Esophagus mucosa (tissue), 1 donor: ENCODE measurements at regions not wholly inside any gene's neighbourhood (a gene's known extent, or its start where the extent isn't known, plus 50 kb on each side); places are given as distances from the start of the nearest gene placed in this dataset.
"Not testable (repeated sequence)": the region's sequence is repeated elsewhere in the genome, so short reads cannot be mapped to it uniquely, and the experiment has no call there.

Experiments
- ATAC-seq: fragments of 200-7000 bp; cut with Tn5 transposase; one replicate; pipeline ENCODE4 v1.9.1; 2020
- donor health status: DM: yes; HTN: yes; CAD: no.

GRCh38 chr5:116814626-116815385 is 240.2 kb upstream of the SEMA6A start:
- no peak for ATAC-seq

DNA sequence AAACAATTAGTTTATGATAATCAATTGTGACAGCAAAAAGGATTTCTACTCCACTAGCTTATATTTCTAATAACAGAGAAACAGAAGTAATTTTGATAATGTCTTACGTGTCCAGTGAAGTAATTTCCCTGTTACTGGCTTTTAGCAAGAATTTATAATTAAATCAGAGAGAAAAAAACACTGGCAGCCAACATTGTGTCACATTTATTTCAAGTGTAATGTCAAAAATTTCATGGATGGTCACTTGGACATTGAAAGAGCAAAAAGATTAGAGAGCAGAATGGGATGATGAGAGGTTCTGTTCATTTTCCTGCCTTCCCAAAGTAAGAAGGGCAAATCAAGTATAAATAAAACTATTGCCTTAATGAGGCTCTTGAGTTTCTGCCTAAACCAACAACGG is 239.3 kb upstream of the SEMA6A start:
- no peak for ATAC-seq

GRCh38 chr5:116813356-116813755 is 238.7 kb upstream of the SEMA6A start:
- ATAC-seq = no peak

GRCh38 chr5:116810951-116811350 is 236.3 kb upstream of the SEMA6A start:
- no peak for ATAC-seq

DNA sequence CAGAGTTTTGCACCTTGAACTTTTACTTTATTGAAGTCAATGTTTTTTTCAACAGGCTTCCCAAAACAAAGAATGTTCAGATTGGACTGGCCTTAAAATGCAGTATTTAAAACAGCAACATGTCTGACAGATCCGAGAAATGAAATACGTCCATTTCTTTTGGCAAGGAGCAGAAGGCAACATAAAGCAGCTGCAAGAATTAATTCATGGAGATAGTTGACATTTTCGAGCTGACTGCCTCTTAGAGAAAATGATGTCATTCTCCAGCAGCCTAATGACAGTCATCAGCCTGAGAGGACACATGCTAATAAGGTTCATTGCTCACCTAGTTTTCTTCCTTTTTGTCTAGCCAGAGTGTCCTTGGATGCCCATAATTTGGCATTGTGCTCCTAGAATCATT is 232.2 kb upstream of the SEMA6A start:
- no peak for ATAC-seq

DNA sequence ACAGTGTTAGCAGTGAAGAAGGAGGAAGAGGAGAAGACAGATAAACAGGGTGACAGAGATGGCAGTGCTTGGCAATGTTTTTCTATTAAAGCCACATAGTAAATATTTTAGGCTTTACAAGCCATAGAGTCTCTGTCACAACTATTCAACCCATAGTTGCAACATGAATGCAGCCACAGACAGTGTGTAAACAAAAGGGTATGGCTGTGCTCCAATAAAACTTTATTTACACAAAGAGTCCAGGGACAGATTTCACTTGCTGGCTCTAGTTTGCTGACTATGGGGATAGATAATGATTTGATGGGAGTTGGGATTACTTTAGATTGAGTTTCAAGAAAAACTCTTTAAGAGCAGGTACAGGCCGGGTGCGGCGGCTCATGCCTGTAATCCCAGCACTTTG is 224.8 kb upstream of the SEMA6A start:
- ATAC-seq = no peak

DNA sequence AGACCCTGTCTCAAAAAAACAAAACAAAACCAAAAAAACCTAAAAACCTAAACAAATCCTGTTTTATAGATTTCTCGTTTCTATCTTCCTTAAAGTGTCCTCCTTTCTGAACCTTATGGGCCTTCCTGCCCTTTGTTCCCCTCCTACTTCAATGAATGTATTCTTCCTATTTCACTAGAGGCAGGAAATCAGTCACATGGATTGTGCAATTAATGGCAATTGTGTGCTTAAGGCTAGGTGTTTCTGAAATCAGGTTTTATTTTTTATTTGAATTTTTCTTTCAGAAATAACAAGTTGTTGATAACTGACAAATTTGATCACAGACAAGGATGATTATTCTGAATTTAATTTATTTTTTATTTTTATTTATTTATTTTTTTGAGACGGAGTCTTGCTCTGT is 220.6 kb upstream of the SEMA6A start:
- ATAC-seq = no peak

- ATAC-seq = no peak
Observed at GRCh38 chr5:116789522-116789921, 214.9 kb upstream of the SEMA6A start.

GRCh38 chr5:116788851-116789403 is 214.3 kb upstream of the SEMA6A start:
- peak; percentile 55 for ATAC-seq

GRCh38 chr5:116787570-116787969 is 212.9 kb upstream of the SEMA6A start:
- ATAC-seq = no peak

DNA sequence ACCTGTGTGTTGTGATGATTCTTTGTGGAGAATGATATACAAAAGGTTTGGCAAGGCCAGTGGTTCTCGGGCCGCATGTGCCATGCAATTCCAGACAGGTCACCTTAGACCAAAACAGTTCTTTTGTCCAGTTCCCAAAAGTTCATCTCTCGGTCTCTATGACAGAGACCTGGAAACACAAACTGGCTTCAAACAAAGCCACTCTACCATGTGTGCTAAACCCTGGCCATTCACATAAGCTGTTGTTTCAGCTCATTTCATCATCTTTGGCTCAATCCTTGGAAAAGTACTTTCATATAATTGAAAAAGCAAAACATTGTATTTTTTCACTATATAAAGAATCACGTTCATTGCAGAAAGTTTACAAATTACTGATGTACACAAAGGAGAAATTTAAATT is 210.5 kb upstream of the SEMA6A start:
- no peak for ATAC-seq

- no peak for ATAC-seq
Observed at GRCh38 chr5:116779846-116780245, 205.2 kb upstream of the SEMA6A start.

- no peak for ATAC-seq
Observed at GRCh38 chr5:116778651-116779280, 204.1 kb upstream of the SEMA6A start.

DNA sequence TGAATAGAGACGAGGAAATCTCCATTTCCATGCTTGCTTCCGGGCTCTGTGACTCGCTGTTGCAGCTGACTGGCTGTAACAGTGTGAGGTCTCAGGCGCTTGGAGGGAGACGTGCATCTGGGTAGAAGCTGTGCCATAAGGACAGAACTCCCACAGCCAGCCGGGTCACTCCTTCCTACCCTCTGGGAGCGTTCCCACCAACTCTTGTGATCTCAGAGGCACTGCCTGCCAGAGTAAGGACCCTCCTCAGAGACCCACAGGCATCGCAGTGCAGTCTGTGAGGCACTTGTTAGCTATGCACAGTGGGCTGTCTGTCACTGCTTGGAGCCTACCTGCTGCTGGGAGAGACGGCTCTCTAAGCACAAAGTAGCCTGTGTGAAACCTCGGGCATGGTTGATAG is 203.4 kb upstream of the SEMA6A start:
- ATAC-seq = no peak

DNA sequence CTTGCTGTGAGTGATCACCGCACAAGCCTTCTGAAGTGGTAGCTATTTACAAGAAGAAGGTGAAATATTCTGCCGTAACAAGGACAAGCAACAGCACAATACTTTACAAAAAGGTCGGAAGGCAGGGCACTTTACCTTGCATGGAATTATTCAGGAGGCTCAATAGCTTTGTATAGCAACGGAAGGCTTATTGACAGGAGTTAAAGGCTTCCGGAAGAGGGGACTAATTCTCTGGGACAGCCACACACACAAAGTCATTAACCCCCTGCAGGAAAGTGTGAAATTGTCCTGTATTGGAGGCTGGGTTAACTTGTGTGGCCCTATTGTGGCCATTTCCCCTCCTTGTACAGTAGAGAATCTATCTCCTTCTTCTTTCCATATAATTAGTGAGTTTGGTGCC is 199.3 kb upstream of the SEMA6A start:
- no peak for ATAC-seq

DNA sequence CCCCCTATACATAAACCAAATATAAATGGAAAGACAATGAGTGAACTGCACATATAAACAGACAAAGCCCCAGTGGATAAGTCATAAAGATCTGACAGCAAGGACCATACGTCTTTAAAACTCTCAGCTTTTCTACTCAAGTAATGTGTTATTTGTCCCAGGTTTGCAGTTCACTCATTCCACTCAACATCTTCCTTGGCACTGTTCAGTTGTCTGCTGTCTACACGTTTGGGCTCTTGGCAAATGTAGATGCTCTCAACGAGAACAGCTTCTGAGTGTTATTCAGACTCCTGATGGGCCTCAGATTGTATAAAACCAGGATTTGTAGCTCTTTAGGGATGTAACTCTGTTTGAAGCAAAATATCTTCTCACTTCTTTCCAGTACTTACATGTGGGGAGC is 198.2 kb upstream of the SEMA6A start:
- ATAC-seq = no peak

DNA sequence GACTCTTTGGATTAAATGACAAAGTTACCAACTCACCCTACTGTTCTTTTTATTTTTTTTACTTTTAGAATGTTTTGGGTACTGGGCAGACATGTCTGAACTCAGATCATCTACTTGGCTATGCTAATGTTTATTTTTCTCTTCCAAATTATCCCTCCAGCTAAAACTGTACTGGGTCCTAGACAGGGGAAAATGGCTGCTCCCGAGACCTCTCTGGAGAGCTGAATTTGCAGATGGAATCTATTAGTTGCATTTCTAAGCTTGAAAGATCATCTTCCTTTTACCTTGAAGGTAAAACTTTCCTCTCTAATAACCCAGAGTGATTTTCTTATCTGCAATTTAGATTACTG is 197.5 kb upstream of the SEMA6A start:
- ATAC-seq = no peak

DNA sequence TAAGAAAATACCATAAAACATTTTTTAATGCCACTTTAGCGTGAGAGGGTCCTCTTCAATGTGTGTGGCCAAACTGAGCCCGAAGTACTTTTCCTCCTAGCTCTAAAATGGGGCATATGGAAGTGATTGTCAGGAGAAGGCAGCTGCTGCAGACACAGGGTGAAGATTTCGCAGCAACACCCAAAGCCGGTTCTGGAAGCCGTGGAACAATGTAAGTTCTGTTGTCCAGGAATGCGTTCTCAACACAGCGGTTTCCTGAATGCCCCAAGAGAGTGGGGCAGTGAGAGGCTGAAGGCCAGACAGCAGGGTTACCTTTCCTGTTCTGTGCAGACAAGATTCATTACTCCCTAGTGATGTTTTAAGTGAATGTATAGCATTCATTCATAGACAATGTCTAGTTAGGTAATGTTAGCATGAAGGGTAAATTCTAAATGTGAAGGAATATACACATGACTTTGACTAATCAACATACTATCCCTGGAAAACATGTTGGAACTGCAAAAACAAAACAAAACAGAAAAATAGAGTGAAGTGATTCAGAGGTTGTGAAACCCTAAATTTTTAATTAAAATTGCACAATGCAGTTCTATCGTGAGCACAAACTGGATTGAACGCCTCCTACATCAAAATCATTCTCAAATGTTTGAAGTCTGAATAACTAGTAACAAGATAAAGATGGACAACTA is 197.0 kb upstream of the SEMA6A start:
- ATAC-seq = no peak

GRCh38 chr5:116769953-116770352 is 195.3 kb upstream of the SEMA6A start:
- not testable (repeated sequence) for ATAC-seq

DNA sequence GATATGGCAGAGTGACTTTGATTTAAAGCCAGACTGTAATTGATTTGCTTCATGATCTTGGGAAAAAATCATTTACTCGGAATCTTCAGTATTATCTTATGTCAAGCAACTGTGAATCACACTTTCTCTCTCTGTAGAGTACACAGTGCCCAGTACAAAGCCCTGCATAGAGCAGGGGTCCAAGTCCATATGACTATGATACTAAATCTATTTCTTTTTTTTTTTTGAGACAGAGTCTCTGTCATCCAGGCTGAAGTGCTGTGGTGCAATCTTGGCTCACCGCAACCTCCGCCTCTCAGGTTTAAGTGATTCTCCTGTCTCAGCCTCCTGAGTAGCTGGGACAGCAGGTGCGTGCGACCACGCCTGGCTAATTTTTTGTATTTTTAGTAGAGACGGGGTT is 194.8 kb upstream of the SEMA6A start:
- no peak for ATAC-seq

DNA sequence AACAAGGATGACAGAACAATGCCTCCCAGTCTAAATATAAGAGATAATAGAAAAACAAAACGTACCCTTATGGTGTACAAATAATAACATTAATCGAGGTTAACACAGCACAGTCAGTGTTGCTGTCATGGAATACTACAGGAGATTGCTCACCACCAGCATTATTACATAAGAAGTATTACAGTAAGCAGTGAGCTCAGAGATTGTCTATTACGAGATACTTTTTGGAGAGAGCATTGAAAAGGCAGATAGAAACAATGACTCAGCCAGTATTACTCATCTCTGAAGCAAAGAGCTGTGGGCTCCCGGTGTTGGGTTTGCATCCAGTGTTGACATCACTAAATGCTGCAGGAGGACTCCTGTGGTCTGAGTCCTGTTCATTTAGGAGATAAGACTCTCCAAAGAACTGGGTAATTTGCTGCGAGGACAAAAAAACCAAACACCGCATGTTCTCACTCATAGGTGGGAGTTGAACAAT is 191.9 kb upstream of the SEMA6A start:
- ATAC-seq = peak; percentile 93

GRCh38 chr5:116765441-116765840 is 190.8 kb upstream of the SEMA6A start:
- no peak for ATAC-seq

DNA sequence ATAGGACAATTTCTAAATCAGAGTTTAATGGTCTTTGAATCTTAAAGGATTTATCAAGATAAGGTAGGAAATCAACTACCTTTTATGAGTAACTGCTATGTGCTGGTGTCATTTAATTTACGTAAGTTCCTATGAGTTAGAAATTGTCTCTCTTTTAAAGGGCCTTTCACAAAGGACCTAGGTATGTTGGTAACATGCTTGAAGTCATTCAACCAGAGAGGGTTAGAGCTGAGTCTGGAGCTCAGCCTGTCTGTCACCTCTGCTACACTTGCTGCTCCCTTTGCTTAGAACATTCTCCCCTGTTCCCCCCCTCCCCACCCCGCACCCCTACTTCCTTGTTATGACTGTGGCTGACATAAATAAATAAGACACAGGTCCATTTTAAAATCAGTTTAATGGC is 190.3 kb upstream of the SEMA6A start:
- no peak for ATAC-seq
